Gastroesophageal sphincter (tissue), 3 donors: ENCODE measurements at regions not wholly inside any gene's neighbourhood (a gene's known extent, or its start where the extent isn't known, plus 50 kb on each side); places are given as distances from the start of the nearest gene placed in this dataset.

Experiments used
- CTCF ChIP-seq, 4 experiments: fragments of 200-600 bp in 2 of 4; fragments of 450-650 bp in 2 of 4; sonication (generic) in 1 of 4; IDR thresholded peaks; one replicate each; pipeline ENCODE4 v1.5.1; 2017 to 2019; ENCODE audit warnings: antibody characterized with exemption in 4 of 4, mild to moderate bottlenecking in 2 of 4, moderate library complexity in 2 of 4
- EP300 ChIP-seq: sonication (generic); formaldehyde crosslinking; IDR thresholded peaks from one replicate; pipeline ENCODE4 v1.6.1; 2017; ENCODE audit warnings: antibody characterized with exemption, mild to moderate bottlenecking
- POLR2AphosphoS5 ChIP-seq: sonication (generic); formaldehyde crosslinking; IDR thresholded peaks from one replicate; pipeline ENCODE4 v1.6.1; 2017; ENCODE audit warnings: antibody characterized with exemption

GRCh38 chr1:192959657-192960186 lies 99.4 kb downstream of the UCHL5 start:
- TF ChIP-seq CTCF (IDR thresholded peaks at IDR 0.05) = no peak
- no peak for TF ChIP-seq EP300
- TF ChIP-seq POLR2AphosphoS5 = no peak
